H54 (cell line): ENCODE measurements at regions not wholly inside any gene's neighbourhood (a gene's known extent, or its start where the extent isn't known, plus 50 kb on each side); places are given as distances from the start of the nearest gene placed in this dataset.

ENCODE experiments used
- DNase-seq: peaks from one replicate; pipeline ENCODE4 v3.0.0; 2011; ENCODE audit warnings: low spot score, mixed read lengths; ENCODE audit not compliant: insufficient read length
- FAIRE-seq: peaks from 3 replicates; lab custom pipeline; 2011; peaks lifted over from hg19 to GRCh38; lab: Jason Lieb, UNC
- POLR2A ChIP-seq: IDR thresholded peaks from 2 replicates; pipeline ENCODE4 v1.6.1; 2011; ENCODE audit warnings: low read depth, mild to moderate bottlenecking, low read length

- FAIRE-seq (no peak), DNase-seq (no peak)
- TF ChIP-seq POLR2A, result no peak
Measured at GRCh38 chr1:39153684-39154083, 50.8 kb upstream of the MACF1 start.

GRCh38 chr1:39154553-39155421 is 49.7 kb upstream of the MACF1 start:
- no peak for DNase-seq
- peak; percentile 36 for FAIRE-seq
- TF ChIP-seq POLR2A, result no peak
